B cell (primary cell): ENCODE measurements at regions not wholly inside any gene's neighbourhood (a gene's known extent, or its start where the extent isn't known, plus 50 kb on each side); places are given as distances from the start of the nearest gene placed in this dataset.

ENCODE experiments used
- CTCF ChIP-seq: fragments of 200-600 bp; IDR thresholded peaks from one replicate; pipeline ENCODE4 v1.8.0; 2022; ENCODE audit warnings: antibody characterized with exemption, mild to moderate bottlenecking
- EZH2 ChIP-seq: IDR thresholded peaks from 2 replicates; pipeline ENCODE4 v1.6.1; 2012; ENCODE audit warnings: borderline replicate concordance, low read depth, mild to moderate bottlenecking, moderate library complexity, low read length; ENCODE audit not compliant: insufficient read depth, poor library complexity, severe bottlenecking

- TF ChIP-seq EZH2 = no peak
- TF ChIP-seq CTCF = no peak
Observed at GRCh38 chr4:175109933-175110332, 191.8 kb downstream of the ADAM29 start.
